GM12878 (cell line): ENCODE measurements at regions not wholly inside any gene's neighbourhood (a gene's known extent, or its start where the extent isn't known, plus 50 kb on each side); places are given as distances from the start of the nearest gene placed in this dataset.

Source experiments
- ATAC-seq: fragments of 200-7000 bp; cut with Tn5 transposase; 3 replicates; pipeline ENCODE4 v1.9.1; 2020; ENCODE audit warnings: mild to moderate bottlenecking, moderate library complexity
- BruUV-seq: library from RNA; stranded (reverse); fragments of 400-500 nt; replicated peaks from 2 replicates; lab custom pipeline; 2021; lab: Mats Ljungman, UMichigan
- CTCF ChIA-PET: fragments of 300-600 bp; sonication (Branson Sonifier 250); formaldehyde crosslinking; extraction: SDS; loops from one replicate; lab custom pipeline; 2021; ENCODE audit warnings: inconsistent platforms; lab: Yijun Ruan, JAX
- POLR2A ChIA-PET: fragments of 350-600 bp; formaldehyde crosslinking; extraction: SDS; loops from one replicate; lab custom pipeline; 2021; ENCODE audit warnings: inconsistent platforms; lab: Charles Lee
- RAD21 ChIA-PET: fragments of 300-600 bp; sonication (Branson Sonifier 250); formaldehyde crosslinking; loops from one replicate; lab custom pipeline; 2023; ENCODE audit warnings: antibody characterized with exemption; ENCODE audit not compliant: unreplicated experiment; lab: Charles Lee
- SMC1A ChIA-PET: fragments of 300-600 bp; sonication (Branson Sonifier 250); formaldehyde crosslinking; loops from one replicate; lab custom pipeline; 2023; ENCODE audit not compliant: unreplicated experiment, uncharacterized antibody; lab: Charles Lee
- DNase-seq: peaks from one replicate; pipeline ENCODE4 v3.0.0-alpha.2; 2011; ENCODE audit warnings: low read depth, low spot score
- FAIRE-seq: peaks from 3 replicates; lab custom pipeline; 2011; peaks lifted over from hg19 to GRCh38; lab: Jason Lieb, UNC
- H2AFZ ChIP-seq: 2 replicates; pipeline ENCODE4 v1.6.0; 2011; ENCODE audit warnings: low read depth, low read length, control low read depth; ENCODE audit not compliant: control insufficient read depth
- H3K27ac ChIP-seq: 2 replicates; pipeline ENCODE4 v1.5.1; 2011; ENCODE audit warnings: control low read depth; ENCODE audit not compliant: control insufficient read depth, insufficient read depth
- H3K27me3 ChIP-seq, 2 experiments: replicated peaks in 1 of 2; 2 replicates each; pipeline versions ENCODE4 v1.6.0 to v1.6.1; 2011; ENCODE audit warnings: low read length in 1 of 2; ENCODE audit not compliant: control insufficient read depth in 2 of 2, insufficient read depth in 2 of 2
- H3K36me3 ChIP-seq, 2 experiments: 2 replicates each; pipeline ENCODE4 v1.5.1; 2011; ENCODE audit warnings: low read length in 1 of 2; ENCODE audit not compliant: control insufficient read depth in 2 of 2, insufficient read depth in 2 of 2
- H3K4me1 ChIP-seq: 2 replicates; pipeline ENCODE4 v1.6.1; 2011; ENCODE audit warnings: mild to moderate bottlenecking, low read length, moderate library complexity, mixed read lengths; ENCODE audit not compliant: control insufficient read depth, insufficient read depth
- H3K4me2 ChIP-seq: 2 replicates; pipeline ENCODE4 v1.6.0; 2011; ENCODE audit warnings: control low read depth; ENCODE audit not compliant: control insufficient read depth, insufficient read depth
- H3K4me3 ChIP-seq: fragments of 200-600 bp; sonication (generic); 2 replicates; pipeline ENCODE4 v1.5.1; 2016
- H3K79me2 ChIP-seq: 2 replicates; pipeline ENCODE4 v1.6.0; 2011; ENCODE audit warnings: low read length; ENCODE audit not compliant: control insufficient read depth, insufficient read depth
- H3K9ac ChIP-seq: 2 replicates; pipeline ENCODE4 v1.8.0; 2011; ENCODE audit warnings: low read length, control low read depth, mixed read lengths; ENCODE audit not compliant: control insufficient read depth, insufficient read depth
- H3K9me3 ChIP-seq: replicated peaks from 3 replicates; pipeline ENCODE4 v1.5.1; 2011; ENCODE audit warnings: mild to moderate bottlenecking, low read length; ENCODE audit not compliant: control insufficient read depth, insufficient read depth
- H4K20me1 ChIP-seq: 2 replicates; pipeline ENCODE4 v1.6.0; 2011; ENCODE audit not compliant: control insufficient read depth, insufficient read depth
- ATF2 ChIP-seq: IDR thresholded peaks from 2 replicates; pipeline ENCODE4 v1.6.1; 2012; ENCODE audit warnings: low read length, inconsistent platforms
- ATF3 ChIP-seq: IDR thresholded peaks from 2 replicates; pipeline ENCODE4 v1.6.1; 2011; ENCODE audit warnings: low read depth, mild to moderate bottlenecking, low read length, moderate library complexity, borderline replicate concordance; ENCODE audit errors: extremely low read depth
- CBX3 ChIP-seq: fragments of 200-600 bp; sonication (generic); IDR thresholded peaks from 2 replicates; pipeline ENCODE4 v1.6.1; 2016; ENCODE audit warnings: low read depth, borderline replicate concordance
- MYC ChIP-seq: IDR thresholded peaks from 2 replicates; pipeline ENCODE4 v1.6.1; 2011; ENCODE audit warnings: mild to moderate bottlenecking, low read length, moderate library complexity, inconsistent platforms; ENCODE audit not compliant: insufficient read depth, insufficient replicate concordance, insufficient read length, severe bottlenecking
- SMC3 ChIP-seq: IDR thresholded peaks from 2 replicates; pipeline ENCODE4 v1.6.1; 2011; ENCODE audit warnings: low read length, improper control_type of control experiment, borderline replicate concordance
- TCF12 ChIP-seq: IDR thresholded peaks from 2 replicates; pipeline ENCODE4 v1.6.1; 2011; ENCODE audit warnings: low read depth, mild to moderate bottlenecking, low read length
- TCF3 ChIP-seq: IDR thresholded peaks from 2 replicates; pipeline ENCODE4 v1.6.1; 2012; ENCODE audit warnings: low read depth, mild to moderate bottlenecking, low read length, borderline replicate concordance; ENCODE audit not compliant: insufficient read depth
- ZBTB33 ChIP-seq: fragments of 450-650 bp; IDR thresholded peaks from 2 replicates; pipeline ENCODE4 v1.6.1; 2017; ENCODE audit warnings: mild to moderate bottlenecking
- ZBTB4 ChIP-seq: fragments of 450-650 bp; formaldehyde crosslinking; IDR thresholded peaks from 2 replicates; pipeline ENCODE4 v1.4.0; 2022; ENCODE audit warnings: mild to moderate bottlenecking, moderate library complexity
- ZBTB40 ChIP-seq: fragments of 450-650 bp; IDR thresholded peaks from 2 replicates; pipeline ENCODE4 v1.6.1; 2016; ENCODE audit warnings: mild to moderate bottlenecking, moderate library complexity, borderline replicate concordance
- ZNF207 ChIP-seq: fragments of 450-650 bp; IDR thresholded peaks from 2 replicates; pipeline ENCODE4 v1.6.1; 2014; ENCODE audit warnings: antibody characterized with exemption, mild to moderate bottlenecking, borderline replicate concordance
- ZNF384 ChIP-seq: IDR thresholded peaks from 2 replicates; pipeline ENCODE4 v1.6.1; 2012; ENCODE audit warnings: low read depth, mild to moderate bottlenecking, low read length, improper control_type of control experiment, borderline replicate concordance
- WGBS: methylation state at CpG from one replicate; pipeline ENCODE4 v1.1.6; 2016; ENCODE audit warnings: low lambda C conversion rate; ENCODE audit not compliant: insufficient replicate concordance, insufficient coverage; ENCODE audit errors: missing lambda C conversion rate; 5-methylcytosine and 5-hydroxymethylcytosine counted together
- in situ Hi-C: fragments of 300-500 bp; cut with MboI; formaldehyde crosslinking; loops from 9 replicates; pipeline ENCODE4 v1.14.3; 2018; ENCODE audit warnings: mixed read lengths
- intact Hi-C: fragments of 100-400 bp; cut with micrococcal nuclease; formaldehyde crosslinking; loops from one replicate; pipeline ENCODE4 v1.14.2; 2022; ENCODE audit not compliant: unreplicated experiment

GRCh38 chr1:36595921-36596320 is 113.2 kb upstream of the CSF3R start:
- BruUV-seq, result no TSS peak
- no peaks in the 10 kb centered on the region for H3K4me1 ChIP-seq
- 28% methylated on average over 10 of the region's 11 CpGs for WGBS
- H3K27ac ChIP-seq, result no peak overlapping the region
- no peak for DNase-seq
- FAIRE-seq, result no peak
- no peaks in the 10 kb centered on the region for H4K20me1 ChIP-seq
- H3K9ac ChIP-seq, result no peak overlapping the region
- H3K4me2 ChIP-seq, result no peak overlapping the region
- H3K4me3 ChIP-seq, result no peak overlapping the region
- H2AFZ ChIP-seq, result no peak overlapping the region
- H3K27me3 ChIP-seq, result peaks cover 0 to 3% of the 10 kb centered on the region in 2 experiments; a peak in 2 of 4 replicates
- POLR2A ChIA-PET, result no interaction called here
- CTCF ChIA-PET, result no interaction called here
- H3K79me2 ChIP-seq, result no peaks in the 10 kb centered on the region
- intact Hi-C loops, result no loop called here
- no peaks in the 10 kb centered on the region for H3K9me3 ChIP-seq
- TF ChIP-seq ZBTB33, result no peak
- no peak for TF ChIP-seq ATF3
- TF ChIP-seq ZNF384, result no peak
- TF ChIP-seq MYC, result no peak
- no peak for TF ChIP-seq TCF12
- no peak for TF ChIP-seq ZNF207
- TF ChIP-seq ZBTB4 (CRISPR knock-in tag), result no peak
- TF ChIP-seq ZBTB40, result no peak
- TF ChIP-seq CBX3, result no peak
- TF ChIP-seq ATF2, result no peak
- TF ChIP-seq TCF3, result no peak
- no peak for TF ChIP-seq SMC3
- RAD21 ChIA-PET, result no interaction called here
- in situ Hi-C loops, result no loop called here
- H3K36me3 ChIP-seq, result no peaks in the 10 kb centered on the region
- ATAC-seq, result no peak
- SMC1A ChIA-PET, result no interaction called here
